GM12878 (cell line): ENCODE measurements at regions not wholly inside any gene's neighbourhood (a gene's known extent, or its start where the extent isn't known, plus 50 kb on each side); places are given as distances from the start of the nearest gene placed in this dataset.

Source experiments
- BACH1 ChIP-seq: fragments of 450-650 bp; IDR thresholded peaks from 2 replicates; pipeline ENCODE4 v1.6.1; 2017; ENCODE audit warnings: mild to moderate bottlenecking, borderline replicate concordance
- BCL11A ChIP-seq: IDR thresholded peaks from 2 replicates; pipeline ENCODE4 v1.6.1; 2011; ENCODE audit warnings: low read depth, low read length
- EED ChIP-seq: sonication (generic); IDR thresholded peaks from 2 replicates; pipeline ENCODE4 v1.6.1; 2016; ENCODE audit warnings: antibody characterized with exemption, low read depth
- GATAD2B ChIP-seq: fragments of 450-650 bp; conservative IDR thresholded peaks from 2 replicates; pipeline ENCODE4 v1.6.1; 2017; ENCODE audit warnings: low read depth, mild to moderate bottlenecking, moderate library complexity
- HDAC2 ChIP-seq: fragments of 200-600 bp; sonication (generic); IDR thresholded peaks from 2 replicates; pipeline ENCODE4 v1.6.1; 2017
- HDAC6 ChIP-seq: fragments of 200-600 bp; sonication (generic); IDR thresholded peaks from one replicate; pipeline ENCODE4 v1.8.0; 2017; ENCODE audit warnings: antibody characterized with exemption; ENCODE audit not compliant: unreplicated experiment
- KLF5 ChIP-seq: fragments of 450-650 bp; IDR thresholded peaks from 2 replicates; pipeline ENCODE4 v1.6.1; 2014; ENCODE audit warnings: mild to moderate bottlenecking; ENCODE audit not compliant: partially characterized antibody
- MXI1 ChIP-seq: fragments of 150-350 bp; IDR thresholded peaks from 2 replicates; pipeline ENCODE4 v1.6.1; 2011; ENCODE audit warnings: low read depth, mild to moderate bottlenecking, inconsistent platforms, low read length, improper control_type of control experiment
- MYB ChIP-seq: fragments of 150-350 bp; IDR thresholded peaks from 2 replicates; pipeline ENCODE4 v1.6.1; 2014; ENCODE audit warnings: mild to moderate bottlenecking, low read depth, low read length, borderline replicate concordance
- NFYA ChIP-seq: IDR thresholded peaks from 2 replicates; pipeline ENCODE4 v1.6.1; 2011; ENCODE audit warnings: low read depth, mild to moderate bottlenecking, low read length, improper control_type of control experiment, borderline replicate concordance
- NR2C1 ChIP-seq: fragments of 450-650 bp; IDR thresholded peaks from 2 replicates; pipeline ENCODE4 v1.6.1; 2017; ENCODE audit warnings: antibody characterized with exemption, mild to moderate bottlenecking, moderate library complexity
- RAD21 ChIP-seq: IDR thresholded peaks from 2 replicates; pipeline ENCODE4 v1.6.1; 2011; ENCODE audit warnings: mild to moderate bottlenecking, low read depth, low read length, moderate library complexity; ENCODE audit not compliant: insufficient read depth
- RCOR1 ChIP-seq: conservative IDR thresholded peaks from 2 replicates; pipeline ENCODE4 v1.6.1; 2012; ENCODE audit warnings: low read depth, low read length, improper control_type of control experiment
- SPI1 ChIP-seq: IDR thresholded peaks from 2 replicates; pipeline ENCODE4 v1.6.1; 2011; ENCODE audit warnings: low read depth, mild to moderate bottlenecking, low read length, moderate library complexity, borderline replicate concordance; ENCODE audit not compliant: insufficient read depth
- STAT3 ChIP-seq: IDR thresholded peaks from 2 replicates; pipeline ENCODE4 v1.6.1; 2011; ENCODE audit warnings: low read depth, low read length, improper control_type of control experiment
- TAF1 ChIP-seq: IDR thresholded peaks from 2 replicates; pipeline ENCODE4 v1.6.1; 2011; ENCODE audit warnings: mild to moderate bottlenecking, low read depth, low read length, borderline replicate concordance
- TBL1XR1 ChIP-seq: IDR thresholded peaks from 2 replicates; pipeline ENCODE4 v1.6.1; 2012; ENCODE audit warnings: low read depth, low read length, improper control_type of control experiment
- ZZZ3 ChIP-seq: IDR thresholded peaks from 2 replicates; pipeline ENCODE4 v1.6.1; 2011; ENCODE audit warnings: low read depth; ENCODE audit not compliant: control insufficient read depth, insufficient read length
- TF ChIP-seq, protein P1 (sequence below): fragments of 450-650 bp; IDR thresholded peaks from 2 replicates; pipeline ENCODE4 v1.6.1; 2017; ENCODE audit warnings: mild to moderate bottlenecking, low read depth, inconsistent platforms; ENCODE audit not compliant: poor library complexity, severe bottlenecking
- TF ChIP-seq, protein P2 (sequence below): fragments of 450-650 bp; IDR thresholded peaks from 2 replicates; pipeline ENCODE4 v1.6.1; 2017; ENCODE audit warnings: mild to moderate bottlenecking
- TF ChIP-seq, protein P3 (sequence below): fragments of 150-350 bp; IDR thresholded peaks from 2 replicates; pipeline ENCODE4 v1.6.1; 2016; ENCODE audit warnings: low read depth, low read length
- TF ChIP-seq, protein P4 (sequence below): fragments of 450-650 bp; IDR thresholded peaks from 2 replicates; pipeline ENCODE4 v1.6.1; 2017; ENCODE audit warnings: borderline replicate concordance

DNA sequence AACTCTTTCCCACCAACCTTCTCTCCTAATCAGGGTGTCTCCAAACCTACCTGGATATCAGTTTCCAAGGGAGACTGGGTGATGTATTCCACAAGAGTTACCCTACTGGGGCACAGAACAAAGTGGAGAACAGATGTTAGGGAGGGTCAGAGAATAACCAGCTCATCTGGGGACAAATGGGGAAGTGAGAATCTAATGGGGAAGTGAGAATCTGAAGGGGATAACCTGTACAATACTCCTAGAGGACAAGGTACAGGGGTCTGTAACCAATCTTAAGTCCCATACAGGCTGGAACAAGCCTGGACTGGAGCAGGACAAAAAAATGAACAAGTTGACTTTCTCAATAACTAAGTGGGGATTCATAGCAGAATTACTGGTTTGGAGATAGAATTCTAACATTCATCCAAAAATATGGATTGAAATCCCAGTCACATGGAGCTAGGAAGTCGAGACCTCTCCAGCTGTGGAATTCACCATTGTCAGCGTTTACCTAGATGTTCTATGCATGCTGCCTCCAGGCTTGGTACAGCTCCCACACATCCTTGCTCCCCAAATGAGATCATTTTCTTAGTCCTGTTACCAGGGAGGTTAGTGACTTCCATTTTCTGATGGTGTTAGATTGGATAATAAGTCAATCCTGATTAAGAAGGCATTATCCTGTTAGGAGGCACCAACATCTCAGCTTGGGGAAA is 214.8 kb upstream of the MOCS1 start (continued):
- no peak for TF ChIP-seq NFYA
- TF ChIP-seq BACH1: peak; percentile 96
- peak; percentile 95 for TF ChIP-seq RCOR1
- peak; percentile 100 for TF ChIP-seq SPI1
- TF ChIP-seq TBL1XR1: peak; percentile 78; the same call in 1 of the 2 replicates
- TF ChIP-seq, protein P1, sequence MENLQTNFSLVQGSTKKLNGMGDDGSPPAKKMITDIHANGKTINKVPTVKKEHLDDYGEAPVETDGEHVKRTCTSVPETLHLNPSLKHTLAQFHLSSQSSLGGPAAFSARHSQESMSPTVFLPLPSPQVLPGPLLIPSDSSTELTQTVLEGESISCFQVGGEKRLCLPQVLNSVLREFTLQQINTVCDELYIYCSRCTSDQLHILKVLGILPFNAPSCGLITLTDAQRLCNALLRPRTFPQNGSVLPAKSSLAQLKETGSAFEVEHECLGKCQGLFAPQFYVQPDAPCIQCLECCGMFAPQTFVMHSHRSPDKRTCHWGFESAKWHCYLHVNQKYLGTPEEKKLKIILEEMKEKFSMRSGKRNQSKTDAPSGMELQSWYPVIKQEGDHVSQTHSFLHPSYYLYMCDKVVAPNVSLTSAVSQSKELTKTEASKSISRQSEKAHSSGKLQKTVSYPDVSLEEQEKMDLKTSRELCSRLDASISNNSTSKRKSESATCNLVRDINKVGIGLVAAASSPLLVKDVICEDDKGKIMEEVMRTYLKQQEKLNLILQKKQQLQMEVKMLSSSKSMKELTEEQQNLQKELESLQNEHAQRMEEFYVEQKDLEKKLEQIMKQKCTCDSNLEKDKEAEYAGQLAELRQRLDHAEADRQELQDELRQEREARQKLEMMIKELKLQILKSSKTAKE: peak; percentile 89
- TF ChIP-seq, protein P2, sequence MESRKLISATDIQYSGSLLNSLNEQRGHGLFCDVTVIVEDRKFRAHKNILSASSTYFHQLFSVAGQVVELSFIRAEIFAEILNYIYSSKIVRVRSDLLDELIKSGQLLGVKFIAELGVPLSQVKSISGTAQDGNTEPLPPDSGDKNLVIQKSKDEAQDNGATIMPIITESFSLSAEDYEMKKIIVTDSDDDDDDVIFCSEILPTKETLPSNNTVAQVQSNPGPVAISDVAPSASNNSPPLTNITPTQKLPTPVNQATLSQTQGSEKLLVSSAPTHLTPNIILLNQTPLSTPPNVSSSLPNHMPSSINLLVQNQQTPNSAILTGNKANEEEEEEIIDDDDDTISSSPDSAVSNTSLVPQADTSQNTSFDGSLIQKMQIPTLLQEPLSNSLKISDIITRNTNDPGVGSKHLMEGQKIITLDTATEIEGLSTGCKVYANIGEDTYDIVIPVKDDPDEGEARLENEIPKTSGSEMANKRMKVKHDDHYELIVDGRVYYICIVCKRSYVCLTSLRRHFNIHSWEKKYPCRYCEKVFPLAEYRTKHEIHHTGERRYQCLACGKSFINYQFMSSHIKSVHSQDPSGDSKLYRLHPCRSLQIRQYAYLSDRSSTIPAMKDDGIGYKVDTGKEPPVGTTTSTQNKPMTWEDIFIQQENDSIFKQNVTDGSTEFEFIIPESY: no peak
- peak; percentile 83 for TF ChIP-seq MYB
- peak; percentile 19 for TF ChIP-seq KLF5
- no peak for TF ChIP-seq RAD21
- peak; percentile 79; the same call in 1 of the 2 replicates for TF ChIP-seq MXI1
- TF ChIP-seq TAF1: no peak
- TF ChIP-seq, protein P3, sequence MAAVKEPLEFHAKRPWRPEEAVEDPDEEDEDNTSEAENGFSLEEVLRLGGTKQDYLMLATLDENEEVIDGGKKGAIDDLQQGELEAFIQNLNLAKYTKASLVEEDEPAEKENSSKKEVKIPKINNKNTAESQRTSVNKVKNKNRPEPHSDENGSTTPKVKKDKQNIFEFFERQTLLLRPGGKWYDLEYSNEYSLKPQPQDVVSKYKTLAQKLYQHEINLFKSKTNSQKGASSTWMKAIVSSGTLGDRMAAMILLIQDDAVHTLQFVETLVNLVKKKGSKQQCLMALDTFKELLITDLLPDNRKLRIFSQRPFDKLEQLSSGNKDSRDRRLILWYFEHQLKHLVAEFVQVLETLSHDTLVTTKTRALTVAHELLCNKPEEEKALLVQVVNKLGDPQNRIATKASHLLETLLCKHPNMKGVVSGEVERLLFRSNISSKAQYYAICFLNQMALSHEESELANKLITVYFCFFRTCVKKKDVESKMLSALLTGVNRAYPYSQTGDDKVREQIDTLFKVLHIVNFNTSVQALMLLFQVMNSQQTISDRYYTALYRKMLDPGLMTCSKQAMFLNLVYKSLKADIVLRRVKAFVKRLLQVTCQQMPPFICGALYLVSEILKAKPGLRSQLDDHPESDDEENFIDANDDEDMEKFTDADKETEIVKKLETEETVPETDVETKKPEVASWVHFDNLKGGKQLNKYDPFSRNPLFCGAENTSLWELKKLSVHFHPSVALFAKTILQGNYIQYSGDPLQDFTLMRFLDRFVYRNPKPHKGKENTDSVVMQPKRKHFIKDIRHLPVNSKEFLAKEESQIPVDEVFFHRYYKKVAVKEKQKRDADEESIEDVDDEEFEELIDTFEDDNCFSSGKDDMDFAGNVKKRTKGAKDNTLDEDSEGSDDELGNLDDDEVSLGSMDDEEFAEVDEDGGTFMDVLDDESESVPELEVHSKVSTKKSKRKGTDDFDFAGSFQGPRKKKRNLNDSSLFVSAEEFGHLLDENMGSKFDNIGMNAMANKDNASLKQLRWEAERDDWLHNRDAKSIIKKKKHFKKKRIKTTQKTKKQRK: no peak
- no peak for TF ChIP-seq ZZZ3
- TF ChIP-seq HDAC2: no peak
- no peak for TF ChIP-seq STAT3
- TF ChIP-seq, protein P4, sequence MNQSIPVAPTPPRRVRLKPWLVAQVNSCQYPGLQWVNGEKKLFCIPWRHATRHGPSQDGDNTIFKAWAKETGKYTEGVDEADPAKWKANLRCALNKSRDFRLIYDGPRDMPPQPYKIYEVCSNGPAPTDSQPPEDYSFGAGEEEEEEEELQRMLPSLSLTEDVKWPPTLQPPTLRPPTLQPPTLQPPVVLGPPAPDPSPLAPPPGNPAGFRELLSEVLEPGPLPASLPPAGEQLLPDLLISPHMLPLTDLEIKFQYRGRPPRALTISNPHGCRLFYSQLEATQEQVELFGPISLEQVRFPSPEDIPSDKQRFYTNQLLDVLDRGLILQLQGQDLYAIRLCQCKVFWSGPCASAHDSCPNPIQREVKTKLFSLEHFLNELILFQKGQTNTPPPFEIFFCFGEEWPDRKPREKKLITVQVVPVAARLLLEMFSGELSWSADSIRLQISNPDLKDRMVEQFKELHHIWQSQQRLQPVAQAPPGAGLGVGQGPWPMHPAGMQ: peak; percentile 18; the same call in 1 of the 2 replicates
- peak; percentile 100 for TF ChIP-seq BCL11A
- TF ChIP-seq GATAD2B: peak; percentile 84
- TF ChIP-seq EED: peak; percentile 96
- no peak for TF ChIP-seq NR2C1
- TF ChIP-seq HDAC6: no peak
